ENCODE measurements at regions not wholly inside any gene's neighbourhood (a gene's known extent, or its start where the extent isn't known, plus 50 kb on each side); places are given as distances from the start of the nearest gene placed in this dataset.

- TF ChIP-seq CTCF (IDR thresholded peaks at IDR 0.05) (no peak), POLR2AphosphoS5 (IDR thresholded peaks at IDR 0.05) (no peak)
These were observed 1054.6 kb downstream of the NTRK3 start for GRCh38 chr15:87201986-87202385.

Data from breast epithelium (tissue), 3 donors.